GM12873 (cell line): ENCODE measurements at regions not wholly inside any gene's neighbourhood (a gene's known extent, or its start where the extent isn't known, plus 50 kb on each side); places are given as distances from the start of the nearest gene placed in this dataset.

Experiments
- CTCF ChIP-seq: IDR thresholded peaks from 2 replicates; pipeline ENCODE4 v1.5.1; 2012; ENCODE audit warnings: low read depth, mild to moderate bottlenecking, moderate library complexity, low read length, control low read depth; ENCODE audit not compliant: insufficient read depth; ENCODE audit errors: missing control alignments

GRCh38 chr6:2547355-2547754 is 203.4 kb downstream of the MYLK4 start:
- no peak for TF ChIP-seq CTCF

- no peak for TF ChIP-seq CTCF
These were observed 203.8 kb downstream of the MYLK4 start for GRCh38 chr6:2546901-2547300.

- no peak for TF ChIP-seq CTCF
These were observed 205.2 kb downstream of the MYLK4 start for GRCh38 chr6:2545383-2546038.

GRCh38 chr6:2543321-2543720 is 207.4 kb downstream of the MYLK4 start:
- no peak for TF ChIP-seq CTCF

- TF ChIP-seq CTCF, result peak; percentile 2
These were observed 207.9 kb downstream of the MYLK4 start for GRCh38 chr6:2542858-2543218.

- TF ChIP-seq CTCF, result no peak
These were observed 208.4 kb downstream of the MYLK4 start for GRCh38 chr6:2542101-2542857.

GRCh38 chr6:2536451-2536850 is 214.3 kb downstream of the MYLK4 start:
- no peak for TF ChIP-seq CTCF
